HG03442 (cell line): ENCODE measurements at regions not wholly inside any gene's neighbourhood (a gene's known extent, or its start where the extent isn't known, plus 50 kb on each side); places are given as distances from the start of the nearest gene placed in this dataset.
"Not testable (repeated sequence)": the region's sequence is repeated elsewhere in the genome, so short reads cannot be mapped to it uniquely, and the experiment has no call there.

Experiments
- ATAC-seq: cut with Tn5 transposase; IDR thresholded peaks from one replicate; pipeline ENCODE4 v1.9.1; 2021; ENCODE audit warnings: mild to moderate bottlenecking, moderate library complexity; ENCODE audit not compliant: unreplicated experiment

DNA sequence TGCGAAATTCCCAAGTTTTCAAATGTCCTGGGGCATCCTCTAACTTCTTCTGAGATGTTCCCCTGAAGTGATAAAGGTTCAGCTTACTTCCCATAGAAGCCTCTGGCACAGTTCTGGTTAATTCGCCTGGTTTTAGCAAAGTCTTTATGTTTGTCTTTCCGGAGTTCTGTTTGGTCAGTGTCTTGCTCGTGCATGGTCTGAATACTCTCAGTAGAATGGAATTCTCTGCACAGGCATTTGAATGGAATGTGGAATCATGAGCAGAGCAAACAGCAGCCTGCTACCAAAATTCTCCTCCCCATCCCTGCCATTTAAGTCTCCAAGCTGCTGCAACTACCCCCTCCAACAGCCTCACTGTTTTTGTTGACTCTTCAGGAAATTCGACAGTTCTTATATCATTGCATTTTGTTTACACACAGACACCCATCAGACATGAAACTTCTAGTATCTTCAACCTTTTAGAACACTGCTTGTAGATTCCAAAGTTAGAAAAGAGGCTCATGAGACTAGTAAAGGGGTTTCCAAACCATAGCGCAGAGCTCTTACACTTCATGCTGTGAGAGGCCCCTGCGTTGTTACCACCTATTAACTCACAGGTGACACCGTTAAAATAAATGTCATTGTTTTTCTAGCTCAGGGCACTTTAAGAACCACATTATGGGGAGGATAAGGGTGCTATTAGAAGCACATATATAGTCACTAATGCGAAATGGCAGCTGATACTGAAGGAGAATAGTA lies 129.7 kb downstream of the PLCE1 start:
- ATAC-seq = no peak

- not testable (repeated sequence) for ATAC-seq
Observed at GRCh38 chr10:94124147-94124546, 130.4 kb downstream of the PLCE1 start.

DNA sequence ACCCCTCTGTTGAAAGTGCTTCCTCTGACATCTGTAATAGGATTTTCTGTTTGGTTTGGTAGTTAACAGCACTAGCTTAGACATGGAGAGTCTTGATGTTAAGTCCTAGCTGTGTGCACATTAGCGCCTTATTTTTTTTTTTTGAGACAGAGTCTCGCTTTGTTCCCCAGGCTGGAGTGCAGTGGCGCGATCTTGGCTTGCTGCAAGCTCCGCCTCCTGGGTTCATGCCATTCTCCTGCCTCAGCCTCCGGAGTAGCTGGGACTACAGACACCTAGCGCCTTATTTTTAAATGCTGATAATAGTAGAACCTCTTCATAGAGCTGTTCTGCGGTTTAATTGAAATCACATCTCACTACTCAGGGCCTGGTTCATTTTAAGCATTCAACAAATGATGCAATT lies 131.5 kb downstream of the PLCE1 start:
- ATAC-seq = not testable (repeated sequence)

GRCh38 chr10:94125856-94126255 lies 132.1 kb downstream of the PLCE1 start:
- ATAC-seq = no peak

- no peak for ATAC-seq
Observed at GRCh38 chr10:94129393-94130130, 135.8 kb downstream of the PLCE1 start.

DNA sequence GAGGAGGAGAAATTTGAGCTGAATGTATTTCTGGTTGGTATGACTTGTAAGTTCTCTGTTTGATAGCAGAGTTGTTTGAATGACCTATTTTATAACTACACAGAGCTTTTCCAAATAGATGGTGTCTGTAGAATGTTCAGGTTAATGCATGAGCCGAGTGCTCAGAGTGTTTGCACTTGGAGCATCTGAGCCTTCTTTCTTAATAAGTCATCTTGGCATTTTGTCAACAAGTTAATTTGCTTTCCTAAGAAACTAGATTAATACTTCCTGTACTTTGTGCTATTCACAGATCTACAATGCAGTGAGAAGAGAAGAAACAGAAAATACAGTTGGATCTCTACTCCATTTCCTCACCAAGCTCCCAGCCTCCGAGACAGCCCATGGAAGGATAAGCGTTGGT lies 138.2 kb downstream of the PLCE1 start:
- no peak for ATAC-seq

GRCh38 chr10:94133239-94133638 lies 139.5 kb downstream of the PLCE1 start:
- ATAC-seq = no peak

GRCh38 chr10:94137747-94138146 lies 144.0 kb downstream of the PLCE1 start:
- no peak for ATAC-seq

- no peak for ATAC-seq
Observed at GRCh38 chr10:94138391-94138790, 144.7 kb downstream of the PLCE1 start.

- ATAC-seq = no peak
Observed at GRCh38 chr10:94143261-94143660, 149.5 kb downstream of the PLCE1 start.

DNA sequence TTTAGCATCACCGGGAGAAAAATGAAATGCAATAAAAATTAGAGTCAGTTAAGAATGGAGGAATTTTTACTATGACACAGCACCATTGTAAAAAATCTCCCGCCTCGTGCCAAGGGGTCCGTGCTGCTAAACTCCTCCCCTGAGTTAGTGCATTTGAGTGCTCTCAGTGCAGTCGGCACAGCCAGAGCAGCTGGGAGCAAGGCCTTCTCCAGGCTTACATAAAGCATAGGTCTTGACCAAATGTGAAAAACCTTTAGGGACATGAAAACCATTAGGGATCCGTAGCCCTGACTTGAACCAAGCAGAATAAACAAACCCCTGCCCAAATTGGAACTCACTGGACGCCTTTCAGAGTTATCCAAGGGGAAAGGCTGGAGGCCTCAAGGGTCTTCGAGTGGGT lies 152.6 kb downstream of the PLCE1 start:
- no peak for ATAC-seq

- ATAC-seq = no peak
Observed at GRCh38 chr10:94146746-94147145, 153.0 kb downstream of the PLCE1 start.

GRCh38 chr10:94149702-94150101 lies 156.0 kb downstream of the PLCE1 start:
- ATAC-seq = no peak

DNA sequence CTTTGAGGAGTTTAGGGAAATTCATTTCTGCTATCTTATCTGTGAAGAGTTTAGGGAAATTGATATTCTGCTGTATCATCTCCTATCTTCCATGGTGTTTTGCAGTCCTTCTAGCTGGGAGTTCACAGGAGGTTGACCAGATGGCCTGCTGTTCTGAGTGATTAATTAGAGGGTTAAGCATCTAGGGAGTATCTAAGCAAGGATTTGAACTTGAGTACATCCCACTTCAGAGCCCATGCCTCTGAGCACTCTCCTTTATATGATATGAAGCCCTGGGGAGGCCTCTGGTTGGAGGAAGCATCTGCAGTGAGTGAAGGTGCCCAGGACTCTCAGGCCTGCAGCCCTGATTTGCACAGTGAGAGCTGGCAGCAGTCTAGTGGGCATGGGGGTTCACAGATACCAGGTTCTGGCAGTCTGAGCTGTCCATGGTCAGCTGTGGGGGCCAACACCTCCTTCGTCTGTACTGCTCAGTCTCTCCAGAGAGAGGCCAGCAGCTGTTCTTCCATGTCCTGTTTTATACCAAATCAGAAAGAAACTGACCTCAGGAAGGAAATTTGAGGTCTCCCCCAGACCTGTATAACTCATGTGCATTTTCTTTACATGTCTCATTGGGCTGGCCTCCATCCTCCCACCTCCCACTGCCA lies 156.9 kb downstream of the PLCE1 start:
- ATAC-seq = no peak

DNA sequence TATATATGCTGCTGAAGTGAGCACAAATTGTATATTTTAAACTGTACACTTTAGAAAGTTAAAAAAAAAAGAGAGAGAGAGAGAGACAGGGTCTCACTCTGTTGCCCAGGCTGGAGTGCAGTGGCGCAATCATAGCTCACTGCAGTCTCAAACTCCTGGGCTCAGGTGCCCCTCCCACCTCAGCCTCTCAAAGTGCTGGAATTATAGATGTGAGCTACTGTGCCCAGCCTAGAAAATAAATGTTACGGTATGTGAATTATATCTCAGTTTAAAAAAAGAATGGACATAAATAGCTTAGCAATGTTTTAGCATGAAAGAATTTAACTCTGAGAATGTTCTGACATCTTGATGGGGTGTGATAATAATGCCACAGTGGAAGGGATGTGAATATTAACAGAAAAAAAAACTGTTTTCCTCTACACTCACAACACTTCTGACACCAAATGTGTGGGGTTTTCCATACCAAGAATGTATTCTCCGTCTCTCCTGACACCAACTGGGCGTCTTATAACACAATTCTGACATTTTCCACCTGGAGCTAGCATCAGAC lies 162.1 kb downstream of the PLCE1 start:
- no peak for ATAC-seq

- no peak for ATAC-seq
Observed at GRCh38 chr10:94156453-94156852, 162.7 kb downstream of the PLCE1 start.

GRCh38 chr10:94165158-94165611 lies 171.5 kb downstream of the PLCE1 start:
- ATAC-seq = not testable (repeated sequence)

GRCh38 chr10:94172332-94172731 lies 178.6 kb downstream of the PLCE1 start:
- ATAC-seq = no peak

DNA sequence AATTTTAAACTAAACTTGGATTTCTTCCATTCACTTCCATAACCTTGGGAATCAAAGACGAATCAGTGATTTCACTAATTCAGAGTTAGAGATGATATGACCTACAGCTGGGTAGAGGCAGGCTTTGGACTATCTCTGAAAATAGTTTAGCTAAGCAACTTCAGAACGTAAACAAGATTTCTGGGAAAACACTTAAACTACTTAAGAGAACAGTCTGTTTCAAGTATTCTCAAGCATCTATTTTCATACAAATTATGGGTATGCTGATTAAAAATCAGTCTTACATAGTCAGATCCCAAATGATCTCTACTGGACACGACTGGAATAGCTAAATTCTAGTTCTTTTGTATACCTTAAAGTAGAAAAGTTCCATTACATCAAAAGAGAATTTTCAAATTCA lies 179.9 kb downstream of the PLCE1 start:
- no peak for ATAC-seq

- no peak for ATAC-seq
Observed at GRCh38 chr10:94174838-94175237, 181.1 kb downstream of the PLCE1 start.

- no peak for ATAC-seq
Observed at GRCh38 chr10:94178475-94179253, 184.1 kb downstream of the NOC3L start.
